Pons (tissue), 1 donor: ENCODE measurements at regions not wholly inside any gene's neighbourhood (a gene's known extent, or its start where the extent isn't known, plus 50 kb on each side); places are given as distances from the start of the nearest gene placed in this dataset.
"Not testable (repeated sequence)": the region's sequence is repeated elsewhere in the genome, so short reads cannot be mapped to it uniquely, and the experiment has no call there.

Experiments used
- DNase-seq: peaks from one replicate; pipeline ENCODE4 v3.0.0-alpha.2; 2016; ENCODE audit warnings: low spot score

GRCh38 chr12:65739606-65740005 is 84.7 kb upstream of the HMGA2 start:
- no peak for DNase-seq

GRCh38 chr12:65740506-65740872 is 83.8 kb upstream of the HMGA2 start:
- DNase-seq: no peak

GRCh38 chr12:65740873-65741600 is 83.2 kb upstream of the HMGA2 start:
- DNase-seq: no peak

GRCh38 chr12:65741656-65742017 is 82.6 kb upstream of the HMGA2 start:
- DNase-seq: no peak

- DNase-seq: no peak
These were observed 82.0 kb upstream of the HMGA2 start for GRCh38 chr12:65742018-65743010.

GRCh38 chr12:65744236-65744840 is 79.9 kb upstream of the HMGA2 start:
- DNase-seq: not testable (repeated sequence)

DNA sequence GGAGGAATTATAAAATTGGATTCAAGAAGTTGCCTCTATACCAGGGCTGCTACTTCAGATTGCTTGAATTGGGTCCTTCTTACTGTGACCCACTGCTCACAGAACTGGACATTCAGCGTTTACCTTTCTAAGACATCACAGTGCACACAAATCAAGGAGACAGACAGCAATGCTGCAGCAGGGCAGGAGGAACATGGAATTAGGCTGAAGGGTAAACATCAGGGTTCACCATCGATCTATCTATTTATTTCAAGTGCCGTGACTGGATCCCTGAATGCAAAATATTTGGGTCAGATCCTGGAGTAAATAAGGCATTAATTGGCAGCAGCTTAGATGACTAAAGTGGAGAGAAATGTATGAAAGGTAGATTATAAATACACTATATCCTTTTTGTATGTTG is 76.9 kb upstream of the HMGA2 start:
- DNase-seq: no peak

- DNase-seq: no peak
These were observed 76.0 kb upstream of the HMGA2 start for GRCh38 chr12:65748332-65748731.

DNA sequence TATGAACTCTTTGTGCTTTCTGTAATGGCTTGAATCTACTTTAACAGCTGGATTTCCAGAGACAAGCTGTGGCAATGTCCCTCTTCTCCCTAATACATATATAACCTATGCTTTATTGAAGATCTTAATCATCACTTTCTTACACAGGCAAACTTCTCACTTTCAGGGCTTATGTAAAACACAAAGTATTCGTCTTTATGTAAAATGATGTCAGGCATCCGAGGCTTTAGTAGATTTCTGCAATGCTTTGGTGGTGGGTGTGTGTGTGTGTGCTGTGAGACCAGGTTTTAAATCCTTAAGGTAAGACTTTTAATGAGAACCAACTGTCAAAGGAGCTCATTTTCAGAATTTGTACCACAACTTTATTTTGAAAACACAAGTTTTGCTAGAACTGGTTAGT is 70.0 kb upstream of the HMGA2 start:
- DNase-seq: no peak

DNA sequence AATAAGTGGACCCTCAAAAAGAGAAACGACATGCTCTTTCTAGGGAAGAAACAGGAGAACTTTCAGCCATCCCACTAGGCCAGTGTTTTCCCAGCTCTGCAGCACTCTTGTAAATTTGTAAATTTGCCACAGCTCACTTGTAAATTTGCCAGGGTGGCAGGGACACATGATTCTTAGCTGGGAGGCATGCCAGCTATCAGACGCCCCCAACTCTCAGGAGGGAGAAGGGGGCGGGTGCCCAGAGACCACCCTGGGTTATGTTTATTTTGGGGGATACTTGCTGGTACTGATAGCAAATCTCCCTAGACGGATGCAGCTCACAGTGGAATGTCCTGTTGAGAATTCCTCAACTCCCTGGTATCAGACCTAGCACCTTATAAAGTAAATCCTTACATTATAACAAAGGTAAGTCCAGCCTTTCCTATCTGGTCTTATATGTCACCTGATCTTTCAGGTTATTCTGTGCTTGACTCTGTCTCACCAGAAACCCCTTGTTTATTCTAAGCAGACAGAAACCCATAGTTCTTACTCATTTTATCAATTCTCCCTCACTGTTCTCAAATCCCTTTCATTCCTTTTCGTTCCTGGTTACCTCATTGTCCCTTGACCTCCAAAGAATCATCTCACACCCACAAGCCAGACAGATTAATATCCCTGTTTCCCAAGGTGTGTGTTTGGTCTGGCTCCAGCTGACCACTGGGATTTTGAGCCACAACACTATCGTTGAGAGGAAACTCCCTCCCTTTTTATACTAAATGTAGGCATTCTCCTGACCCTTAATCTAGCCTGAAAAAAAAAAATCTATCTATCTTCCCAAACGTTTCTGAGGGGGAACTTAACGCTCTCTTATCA is 69.3 kb upstream of the HMGA2 start:
- DNase-seq: no peak

GRCh38 chr12:65755596-65755978 is 68.7 kb upstream of the HMGA2 start:
- DNase-seq: no peak

DNA sequence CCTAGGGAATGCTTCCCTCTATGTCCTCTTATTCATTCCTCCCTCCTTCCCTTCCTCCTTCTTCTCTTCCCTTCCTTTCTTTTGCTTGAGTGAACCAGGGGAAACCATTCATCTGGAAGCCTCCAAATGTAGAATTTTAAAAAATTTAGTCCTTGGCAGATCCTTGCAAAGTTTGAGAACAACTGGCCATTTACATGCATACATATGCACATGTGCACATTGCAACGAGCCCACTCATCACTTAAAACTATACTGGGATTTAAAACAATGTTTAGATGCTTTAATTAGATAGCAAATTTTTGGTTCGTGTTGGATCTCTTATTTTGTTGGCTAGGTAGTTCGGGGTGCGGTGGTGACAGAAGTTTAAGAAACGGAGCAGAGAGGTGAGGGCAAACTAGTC is 68.0 kb upstream of the HMGA2 start:
- no peak for DNase-seq

DNA sequence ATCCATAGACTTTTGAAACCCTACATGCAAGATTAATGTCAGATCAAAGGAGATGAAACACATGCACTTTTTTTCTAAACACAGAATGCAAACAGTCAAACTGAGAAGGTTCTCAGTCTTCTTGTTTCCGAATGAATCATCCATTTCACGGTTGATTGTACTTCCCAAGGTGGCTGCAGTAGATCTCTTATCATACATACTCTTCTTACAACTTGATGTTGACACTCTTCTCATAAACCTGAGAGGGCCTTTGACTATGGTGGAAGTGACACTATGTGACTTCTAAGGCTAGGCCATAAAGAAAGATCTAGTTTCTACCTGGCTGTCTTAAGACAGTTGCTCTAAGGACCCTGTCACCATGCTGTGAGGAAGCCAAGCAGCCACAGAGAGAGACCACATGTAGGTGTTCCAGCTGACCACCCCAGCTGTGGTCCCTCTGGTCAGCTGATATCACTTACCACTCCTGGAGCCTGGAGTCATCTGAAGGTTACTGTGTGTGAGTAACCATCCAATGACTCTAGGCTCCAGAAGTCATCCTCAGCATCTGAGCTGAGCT is 67.2 kb upstream of the HMGA2 start:
- DNase-seq: no peak

DNA sequence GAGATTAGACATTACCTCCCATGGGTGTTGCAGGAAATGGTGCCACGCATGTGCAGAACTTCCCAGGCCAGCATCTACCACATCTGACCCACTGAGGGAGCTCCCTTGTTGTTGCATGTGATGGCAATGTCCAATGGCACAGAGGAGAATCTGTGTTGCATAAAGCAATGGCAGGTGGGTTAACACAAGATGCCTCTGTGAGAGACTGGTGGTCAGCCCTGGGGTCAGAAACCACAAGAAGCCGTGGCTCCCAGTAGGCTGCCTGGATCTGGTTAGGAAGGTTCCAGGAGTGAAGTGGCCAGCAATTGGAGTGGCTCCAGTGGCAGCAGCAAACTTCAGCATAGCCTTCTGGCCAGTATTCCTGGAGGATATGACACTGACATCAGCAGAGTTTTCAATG is 65.9 kb upstream of the HMGA2 start:
- DNase-seq: no peak

- DNase-seq: no peak
These were observed 64.5 kb upstream of the HMGA2 start for GRCh38 chr12:65759735-65760134.

DNA sequence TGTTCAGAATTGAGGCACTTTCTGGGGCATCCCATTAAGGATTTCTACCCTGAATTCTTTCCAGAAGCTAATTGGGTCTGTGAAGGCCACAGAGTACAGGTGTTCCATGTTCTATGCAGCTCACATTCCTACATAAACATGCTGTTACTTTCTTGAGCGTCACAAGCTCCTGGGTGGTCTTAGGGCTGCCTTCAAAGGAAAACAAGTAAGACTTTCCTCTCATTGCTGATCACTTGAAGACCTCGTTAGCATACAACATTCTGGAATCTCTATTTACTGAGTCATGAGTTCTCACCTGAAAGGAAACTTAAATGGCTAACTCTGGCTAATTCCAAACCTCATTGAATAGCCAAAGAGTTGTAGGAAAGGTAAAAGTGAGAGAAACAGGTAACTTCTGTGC is 63.0 kb upstream of the HMGA2 start:
- DNase-seq: no peak

DNA sequence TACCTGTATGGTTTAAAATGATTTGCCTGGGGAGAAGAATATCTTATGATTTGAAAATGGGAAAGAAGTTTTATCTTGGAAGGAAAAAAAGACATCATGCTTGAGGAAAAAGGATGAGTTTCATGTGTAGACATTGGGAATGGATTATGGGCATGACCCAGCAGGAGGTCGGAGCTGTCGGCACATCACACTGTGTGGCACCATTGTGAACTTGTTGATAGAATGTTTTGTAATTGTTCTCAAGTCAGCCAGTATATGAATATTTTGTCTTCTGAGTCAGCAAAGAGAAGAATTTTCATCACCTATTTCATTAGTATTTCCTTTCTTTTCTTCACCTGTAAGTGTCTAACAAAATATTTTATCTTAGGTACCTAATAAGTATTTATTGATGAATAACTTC is 60.0 kb upstream of the HMGA2 start:
- DNase-seq: no peak

DNA sequence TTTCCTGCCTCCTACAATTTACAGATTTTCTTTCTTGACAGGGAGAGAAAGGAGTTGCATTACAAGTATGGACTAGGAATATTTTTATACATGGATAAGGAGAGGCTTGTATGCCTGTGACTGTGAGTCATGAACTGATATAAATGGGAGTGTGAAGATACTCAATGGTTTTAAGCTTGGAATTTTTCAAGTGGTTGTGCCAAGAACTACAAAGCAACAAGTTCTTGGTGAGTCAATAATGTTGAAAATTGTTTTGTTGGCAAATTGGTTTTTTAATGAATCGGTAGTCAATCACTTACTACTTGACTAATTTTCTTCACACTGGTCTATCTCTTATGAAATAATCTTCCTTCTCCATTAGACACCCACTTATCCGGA is 58.9 kb upstream of the HMGA2 start:
- DNase-seq: no peak

GRCh38 chr12:65769880-65770279 is 54.4 kb upstream of the HMGA2 start:
- DNase-seq: no peak
